Osteoblast (primary cell): ENCODE measurements at regions not wholly inside any gene's neighbourhood (a gene's known extent, or its start where the extent isn't known, plus 50 kb on each side); places are given as distances from the start of the nearest gene placed in this dataset.

Source experiments
- DNase-seq: peaks from one replicate; pipeline ENCODE4 v3.0.0; 2011; ENCODE audit warnings: low spot score, mixed read lengths; ENCODE audit not compliant: insufficient read length; ENCODE audit errors: missing footprints
- H2AFZ ChIP-seq: 2 replicates; pipeline ENCODE4 v1.6.0; 2011; ENCODE audit warnings: mild to moderate bottlenecking, low read length
- H3K27ac ChIP-seq: 2 replicates; pipeline ENCODE4 v1.5.1; 2011; ENCODE audit warnings: mild to moderate bottlenecking, low read depth, low read length, moderate library complexity
- H3K27me3 ChIP-seq: 2 replicates; pipeline ENCODE4 v1.6.0; 2012; ENCODE audit warnings: mild to moderate bottlenecking, control low read depth, inconsistent platforms, low read length, moderate library complexity; ENCODE audit not compliant: insufficient read depth
- H3K36me3 ChIP-seq: 2 replicates; pipeline ENCODE4 v1.5.1; 2011; ENCODE audit warnings: mild to moderate bottlenecking, low read length, control low read depth, moderate library complexity; ENCODE audit not compliant: insufficient read depth
- H3K4me1 ChIP-seq: 2 replicates; pipeline ENCODE4 v1.5.1; 2011; ENCODE audit warnings: mild to moderate bottlenecking, low read length, control low read depth, moderate library complexity; ENCODE audit not compliant: insufficient read depth
- H3K4me2 ChIP-seq: 2 replicates; pipeline ENCODE4 v1.6.0; 2011; ENCODE audit warnings: mild to moderate bottlenecking, low read length; ENCODE audit not compliant: insufficient read depth
- H3K4me3 ChIP-seq: fragments of 200-600 bp; sonication (generic); 3 replicates; pipeline ENCODE4 v1.5.1; 2012; ENCODE audit warnings: mild to moderate bottlenecking, low read length, inconsistent platforms; ENCODE audit not compliant: insufficient read depth
- H3K79me2 ChIP-seq: 2 replicates; pipeline ENCODE4 v1.6.0; 2012; ENCODE audit warnings: mild to moderate bottlenecking, low read length, control low read depth, inconsistent platforms; ENCODE audit not compliant: insufficient read depth
- H3K9me3 ChIP-seq: 2 replicates; pipeline ENCODE4 v1.5.1; 2011; ENCODE audit warnings: low read depth, low read length, control low read depth
- H4K20me1 ChIP-seq: 2 replicates; pipeline ENCODE4 v1.6.0; 2012; ENCODE audit warnings: mild to moderate bottlenecking, low read length, control low read depth; ENCODE audit not compliant: insufficient read depth
- CTCF ChIP-seq: IDR thresholded peaks from 2 replicates; pipeline ENCODE4 v1.5.1; 2011; ENCODE audit warnings: mild to moderate bottlenecking, low read depth, low read length, moderate library complexity; ENCODE audit errors: extremely low read depth

- TF ChIP-seq CTCF, result no peak
Measured at GRCh38 chr5:4191041-4191440, 595.4 kb downstream of the IRX1 start.

GRCh38 chr5:4191703-4192102 is 596.1 kb downstream of the IRX1 start:
- Histone ChIP-seq H3K27ac (no peak overlapping the region), H2AFZ (no peak overlapping the region), H3K9me3 (no peaks in the 10 kb centered on the region), H4K20me1 (no peaks in the 10 kb centered on the region), H3K79me2 (no peaks in the 10 kb centered on the region), H3K4me2 (no peak overlapping the region), H3K4me1 (no peaks in the 10 kb centered on the region), H3K4me3 (no peak overlapping the region), H3K27me3 (no peaks in the 10 kb centered on the region), H3K36me3 (no peaks in the 10 kb centered on the region)
- no peak for TF ChIP-seq CTCF
- DNase-seq, result no peak

More at GRCh38 chr5:4191041-4191440, 595.4 kb downstream of the IRX1 start:
- Histone ChIP-seq H3K36me3 (no peaks in the 10 kb centered on the region), H3K4me2 (no peak overlapping the region), H2AFZ (no peak overlapping the region), H3K27me3 (no peaks in the 10 kb centered on the region), H3K27ac (no peak overlapping the region), H4K20me1 (no peaks in the 10 kb centered on the region), H3K9me3 (no peaks in the 10 kb centered on the region), H3K4me1 (no peaks in the 10 kb centered on the region), H3K79me2 (no peaks in the 10 kb centered on the region), H3K4me3 (no peak overlapping the region)
- DNase-seq, result no peak

- Histone ChIP-seq H3K4me3 (no peak overlapping the region), H3K4me2 (no peak overlapping the region), H3K27me3 (no peaks in the 10 kb centered on the region), H3K36me3 (no peaks in the 10 kb centered on the region), H3K9me3 (no peaks in the 10 kb centered on the region), H3K79me2 (no peaks in the 10 kb centered on the region), H2AFZ (no peak overlapping the region), H3K27ac (no peak overlapping the region), H3K4me1 (no peaks in the 10 kb centered on the region), H4K20me1 (no peaks in the 10 kb centered on the region)
- TF ChIP-seq CTCF, result no peak
- DNase-seq, result no peak
Measured at GRCh38 chr5:4192111-4192510, 596.5 kb downstream of the IRX1 start.

- no peaks in the 10 kb centered on the region for H3K36me3 ChIP-seq
- no peaks in the 10 kb centered on the region for H4K20me1 ChIP-seq
- H3K4me1 ChIP-seq, result no peaks in the 10 kb centered on the region
- H3K79me2 ChIP-seq, result no peaks in the 10 kb centered on the region
- no peak overlapping the region for H2AFZ ChIP-seq
- no peaks in the 10 kb centered on the region for H3K27me3 ChIP-seq
- H3K27ac ChIP-seq, result no peak overlapping the region
- H3K4me2 ChIP-seq, result no peak overlapping the region
- DNase-seq, result no peak
- no peaks in the 10 kb centered on the region for H3K9me3 ChIP-seq
- TF ChIP-seq CTCF, result no peak
- H3K4me3 ChIP-seq, result no peak overlapping the region
Measured at GRCh38 chr5:4196744-4197143, 601.1 kb downstream of the IRX1 start.
